ENCODE measurements at regions not wholly inside any gene's neighbourhood (a gene's known extent, or its start where the extent isn't known, plus 50 kb on each side); places are given as distances from the start of the nearest gene placed in this dataset.

DNA sequence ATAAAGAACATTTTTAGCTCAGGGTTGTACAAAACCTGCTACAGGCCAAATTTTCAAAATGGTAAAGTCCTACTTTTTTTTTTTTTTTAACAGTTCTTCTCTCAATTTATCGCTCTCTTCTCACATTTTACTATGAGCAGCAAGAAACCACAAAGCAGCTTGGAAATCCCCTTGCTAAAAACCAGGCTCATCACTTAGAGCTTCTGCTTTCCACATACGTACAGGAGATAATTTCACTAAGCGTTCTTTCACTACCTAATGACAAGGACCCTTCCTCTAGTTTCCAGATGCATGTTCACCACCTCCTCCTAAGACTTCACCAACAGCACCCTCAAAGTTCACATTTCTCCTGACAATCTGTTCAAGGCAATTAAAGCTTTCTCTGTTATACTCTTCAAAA is 294.9 kb upstream of the CYRIA start:
- no peak overlapping the region for H3K27ac ChIP-seq (ENCODE audit: control insufficient read depth, insufficient read depth)
- in situ Hi-C loops (cut with MboI): no loop called here
- H4K20me1 ChIP-seq (ENCODE audit: control insufficient read depth, insufficient read depth): no peaks in the 10 kb centered on the region
- H3K4me1 ChIP-seq (ENCODE audit: control insufficient read depth, insufficient read depth, low read length): no peaks in the 10 kb centered on the region
- TF ChIP-seq NFXL1 (IDR thresholded peaks at IDR 0.05; ENCODE audit: borderline replicate concordance) (no peak), MTA2 (IDR thresholded peaks at IDR 0.05; ENCODE audit: low read depth) (0 out of 2 replicates have a peak, but pooled peaks have one; percentile 34), ASH2L (IDR thresholded peaks at IDR 0.05; ENCODE audit: borderline replicate concordance, low read depth) (no peak), RUNX3 (IDR thresholded peaks at IDR 0.05; ENCODE audit: low read length) (0 out of 2 replicates have a peak, but pooled peaks have one; percentile 12), ZSCAN29 (IDR thresholded peaks at IDR 0.05) (no peak), ZNF384 (IDR thresholded peaks at IDR 0.05; ENCODE audit: borderline replicate concordance, low read depth, low read length) (peak; percentile 58; the same call in 1 of the 2 replicates)
- TF ChIP-seq, protein P1, sequence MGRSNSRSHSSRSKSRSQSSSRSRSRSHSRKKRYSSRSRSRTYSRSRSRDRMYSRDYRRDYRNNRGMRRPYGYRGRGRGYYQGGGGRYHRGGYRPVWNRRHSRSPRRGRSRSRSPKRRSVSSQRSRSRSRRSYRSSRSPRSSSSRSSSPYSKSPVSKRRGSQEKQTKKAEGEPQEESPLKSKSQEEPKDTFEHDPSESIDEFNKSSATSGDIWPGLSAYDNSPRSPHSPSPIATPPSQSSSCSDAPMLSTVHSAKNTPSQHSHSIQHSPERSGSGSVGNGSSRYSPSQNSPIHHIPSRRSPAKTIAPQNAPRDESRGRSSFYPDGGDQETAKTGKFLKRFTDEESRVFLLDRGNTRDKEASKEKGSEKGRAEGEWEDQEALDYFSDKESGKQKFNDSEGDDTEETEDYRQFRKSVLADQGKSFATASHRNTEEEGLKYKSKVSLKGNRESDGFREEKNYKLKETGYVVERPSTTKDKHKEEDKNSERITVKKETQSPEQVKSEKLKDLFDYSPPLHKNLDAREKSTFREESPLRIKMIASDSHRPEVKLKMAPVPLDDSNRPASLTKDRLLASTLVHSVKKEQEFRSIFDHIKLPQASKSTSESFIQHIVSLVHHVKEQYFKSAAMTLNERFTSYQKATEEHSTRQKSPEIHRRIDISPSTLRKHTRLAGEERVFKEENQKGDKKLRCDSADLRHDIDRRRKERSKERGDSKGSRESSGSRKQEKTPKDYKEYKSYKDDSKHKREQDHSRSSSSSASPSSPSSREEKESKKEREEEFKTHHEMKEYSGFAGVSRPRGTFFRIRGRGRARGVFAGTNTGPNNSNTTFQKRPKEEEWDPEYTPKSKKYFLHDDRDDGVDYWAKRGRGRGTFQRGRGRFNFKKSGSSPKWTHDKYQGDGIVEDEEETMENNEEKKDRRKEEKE (IDR thresholded peaks at IDR 0.05): no peak
- TF ChIP-seq, protein P2, sequence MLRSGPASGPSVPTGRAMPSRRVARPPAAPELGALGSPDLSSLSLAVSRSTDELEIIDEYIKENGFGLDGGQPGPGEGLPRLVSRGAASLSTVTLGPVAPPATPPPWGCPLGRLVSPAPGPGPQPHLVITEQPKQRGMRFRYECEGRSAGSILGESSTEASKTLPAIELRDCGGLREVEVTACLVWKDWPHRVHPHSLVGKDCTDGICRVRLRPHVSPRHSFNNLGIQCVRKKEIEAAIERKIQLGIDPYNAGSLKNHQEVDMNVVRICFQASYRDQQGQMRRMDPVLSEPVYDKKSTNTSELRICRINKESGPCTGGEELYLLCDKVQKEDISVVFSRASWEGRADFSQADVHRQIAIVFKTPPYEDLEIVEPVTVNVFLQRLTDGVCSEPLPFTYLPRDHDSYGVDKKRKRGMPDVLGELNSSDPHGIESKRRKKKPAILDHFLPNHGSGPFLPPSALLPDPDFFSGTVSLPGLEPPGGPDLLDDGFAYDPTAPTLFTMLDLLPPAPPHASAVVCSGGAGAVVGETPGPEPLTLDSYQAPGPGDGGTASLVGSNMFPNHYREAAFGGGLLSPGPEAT (IDR thresholded peaks at IDR 0.05; ENCODE audit: low read depth): peak; percentile 64
- TF ChIP-seq, protein P3, sequence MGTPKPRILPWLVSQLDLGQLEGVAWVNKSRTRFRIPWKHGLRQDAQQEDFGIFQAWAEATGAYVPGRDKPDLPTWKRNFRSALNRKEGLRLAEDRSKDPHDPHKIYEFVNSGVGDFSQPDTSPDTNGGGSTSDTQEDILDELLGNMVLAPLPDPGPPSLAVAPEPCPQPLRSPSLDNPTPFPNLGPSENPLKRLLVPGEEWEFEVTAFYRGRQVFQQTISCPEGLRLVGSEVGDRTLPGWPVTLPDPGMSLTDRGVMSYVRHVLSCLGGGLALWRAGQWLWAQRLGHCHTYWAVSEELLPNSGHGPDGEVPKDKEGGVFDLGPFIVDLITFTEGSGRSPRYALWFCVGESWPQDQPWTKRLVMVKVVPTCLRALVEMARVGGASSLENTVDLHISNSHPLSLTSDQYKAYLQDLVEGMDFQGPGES (IDR thresholded peaks at IDR 0.05): no peak
- intact Hi-C loops (cut with micrococcal nuclease; ENCODE audit: unreplicated experiment): no loop called here
- ChIA-PET CTCF (interaction anchor here (1.0 kb wide), 1 partner anchor 188 kb away, joined by 3 read pairs; no protein-coding TSS in a partner anchor), RAD21 (ENCODE audit: unreplicated experiment) (interaction anchor here (1.0 kb wide), 1 partner anchor 11 kb away, joined by 4 read pairs; no protein-coding TSS in a partner anchor), POLR2A (interaction anchor here (0.6 to 0.7 kb wide), 3 partner anchors 18 to 1212 kb away, joined by 3 to 4 read pairs (median 4); no protein-coding TSS in a partner anchor), SMC1A (ENCODE audit: uncharacterized antibody, unreplicated experiment) (interaction anchor here (0.8 to 1.7 kb wide), 5 partner anchors 10 to 75 kb away, joined by 3 to 6 read pairs (median 3); no protein-coding TSS in a partner anchor)
- BruUV-seq (replicated peaks): no TSS peak
- H3K4me3 ChIP-seq: no peak overlapping the region
- no peaks in the 10 kb centered on the region for H3K36me3 ChIP-seq (ENCODE audit: control insufficient read depth in 2 of 2, insufficient read depth in 2 of 2, low read length in 1 of 2)
- no peaks in the 10 kb centered on the region for H3K9me3 ChIP-seq (replicated peaks; ENCODE audit: control insufficient read depth, insufficient read depth, low read length)
- H3K27me3 ChIP-seq (replicated peaks in 1 of 2; ENCODE audit: control insufficient read depth in 2 of 2, insufficient read depth in 2 of 2, low read length in 1 of 2): no peaks in the 10 kb centered on the region
- DNase-seq (ENCODE audit: low read depth, low spot score) (peak; percentile 12), FAIRE-seq (no peak), ATAC-seq (peak; percentile 78)
- no peaks in the 10 kb centered on the region for H3K79me2 ChIP-seq (ENCODE audit: control insufficient read depth, insufficient read depth, low read length)
- 0% methylated on average over 3 of the region's 3 CpGs for WGBS (ENCODE audit: insufficient coverage, insufficient replicate concordance, low lambda C conversion rate, missing lambda C conversion rate)
- no peak overlapping the region for H2AFZ ChIP-seq (ENCODE audit: control insufficient read depth, low read depth, low read length)
- peak overlapping the region; percentile 23; the same call in 1 of the 2 replicates for H3K4me2 ChIP-seq (ENCODE audit: control insufficient read depth, insufficient read depth)
- H3K9ac ChIP-seq (ENCODE audit: control insufficient read depth, insufficient read depth, low read length): no peak overlapping the region
